HG03196 (cell line): ENCODE measurements at regions not wholly inside any gene's neighbourhood (a gene's known extent, or its start where the extent isn't known, plus 50 kb on each side); places are given as distances from the start of the nearest gene placed in this dataset.
"Not testable (repeated sequence)": the region's sequence is repeated elsewhere in the genome, so short reads cannot be mapped to it uniquely, and the experiment has no call there.

Experiments used
- ATAC-seq: cut with Tn5 transposase; IDR thresholded peaks from one replicate; pipeline ENCODE4 v1.9.1; 2021; ENCODE audit not compliant: unreplicated experiment

GRCh38 chr18:8882632-8883408 lies 177.5 kb downstream of the MTCL1 start:
- ATAC-seq = no peak

- ATAC-seq = no peak
These were observed 178.0 kb downstream of the MTCL1 start for GRCh38 chr18:8883409-8883668.

- ATAC-seq = not testable (repeated sequence)
These were observed 182.5 kb downstream of the MTCL1 start for GRCh38 chr18:8887877-8888276.

- ATAC-seq = no peak
These were observed 184.1 kb downstream of the MTCL1 start for GRCh38 chr18:8889489-8889888.

- ATAC-seq = not testable (repeated sequence)
These were observed 185.1 kb downstream of the MTCL1 start for GRCh38 chr18:8890503-8890902.

- ATAC-seq = no peak
These were observed 185.7 kb downstream of the MTCL1 start for GRCh38 chr18:8890957-8891464.

GRCh38 chr18:8893221-8893620 lies 187.9 kb downstream of the MTCL1 start:
- no peak for ATAC-seq

GRCh38 chr18:8893628-8894231 lies 188.4 kb downstream of the MTCL1 start:
- ATAC-seq = no peak

- no peak for ATAC-seq
These were observed 189.5 kb downstream of the MTCL1 start for GRCh38 chr18:8894823-8895222.

- ATAC-seq = no peak
These were observed 190.0 kb downstream of the MTCL1 start for GRCh38 chr18:8895341-8895740.

GRCh38 chr18:8895987-8896619 lies 190.7 kb downstream of the MTCL1 start:
- no peak for ATAC-seq

- no peak for ATAC-seq
These were observed 193.6 kb downstream of the MTCL1 start for GRCh38 chr18:8899000-8899399.

GRCh38 chr18:8900552-8900951 lies 195.2 kb downstream of the MTCL1 start:
- ATAC-seq = no peak

- no peak for ATAC-seq
These were observed 195.7 kb downstream of the MTCL1 start for GRCh38 chr18:8901019-8901418.

- no peak for ATAC-seq
These were observed 198.2 kb upstream of the NDUFV2 start for GRCh38 chr18:8904316-8904715.

GRCh38 chr18:8908792-8909510 lies 193.5 kb upstream of the NDUFV2 start:
- ATAC-seq = no peak

- no peak for ATAC-seq
These were observed 192.2 kb upstream of the NDUFV2 start for GRCh38 chr18:8910186-8910822.

- no peak for ATAC-seq
These were observed 191.7 kb upstream of the NDUFV2 start for GRCh38 chr18:8910843-8911242.

- no peak for ATAC-seq
These were observed 190.8 kb upstream of the NDUFV2 start for GRCh38 chr18:8911408-8912340.
